CD8-positive, alpha-beta memory T cell (primary cell): ENCODE measurements at regions not wholly inside any gene's neighbourhood (a gene's known extent, or its start where the extent isn't known, plus 50 kb on each side); places are given as distances from the start of the nearest gene placed in this dataset.

Experiments used
- CTCF ChIA-PET: fragments of 350-600 bp; sonication (Branson Sonifier 250); formaldehyde crosslinking; loops from one replicate; lab custom pipeline; 2021; ENCODE audit warnings: antibody characterized with exemption; lab: Charles Lee
- POLR2A ChIA-PET: fragments of 350-600 bp; sonication (Branson Sonifier 250); formaldehyde crosslinking; loops from one replicate; lab custom pipeline; 2021; ENCODE audit warnings: antibody characterized with exemption; lab: Charles Lee
- DNase-seq, 5 donors: peaks; one replicate each; pipeline versions ENCODE4 v3.0.0 to v3.0.0-alpha.2; 2020 to 2022; ENCODE audit warnings: mixed read lengths in 1 of 5
- H3K27ac ChIP-seq: one replicate; pipeline ENCODE4 v1.7.0; 2013; ENCODE audit warnings: low read depth, mild to moderate bottlenecking, low read length, moderate library complexity
- H3K27me3 ChIP-seq: 2 replicates; pipeline ENCODE4 v1.7.0; 2013; ENCODE audit warnings: low read length, mild to moderate bottlenecking; ENCODE audit not compliant: insufficient read depth, poor library complexity, severe bottlenecking
- H3K36me3 ChIP-seq: 2 replicates; pipeline ENCODE4 v1.7.0; 2013; ENCODE audit warnings: mild to moderate bottlenecking, low read length, moderate library complexity; ENCODE audit not compliant: insufficient read depth
- H3K4me1 ChIP-seq: 2 replicates; pipeline ENCODE4 v1.7.0; 2013; ENCODE audit warnings: mild to moderate bottlenecking, low read length, moderate library complexity; ENCODE audit not compliant: insufficient read depth
- H3K4me3 ChIP-seq: 2 replicates; pipeline ENCODE4 v1.7.0; 2013; ENCODE audit warnings: mild to moderate bottlenecking, low read length
- H3K9me3 ChIP-seq: 2 replicates; pipeline ENCODE4 v1.7.0; 2013; ENCODE audit warnings: mild to moderate bottlenecking, low read length
- H3K27ac Mint-ChIP-seq, 8 donors: one replicate each; pipeline ENCODE4 v1.8.0; 2020 to 2021; ENCODE audit warnings: mixed read lengths in 8 of 8, mild to moderate bottlenecking in 6 of 8, inconsistent platforms in 3 of 8, moderate library complexity in 3 of 8
- H3K27me3 Mint-ChIP-seq, 2 donors: one replicate each; pipeline ENCODE4 v1.8.0; 2020 to 2021; ENCODE audit warnings: mixed read lengths in 2 of 2, mild to moderate bottlenecking in 1 of 2, moderate library complexity in 1 of 2
- H3K36me3 Mint-ChIP-seq, 3 donors: one replicate each; pipeline ENCODE4 v1.8.0; 2020 to 2021; ENCODE audit warnings: mixed read lengths in 3 of 3, inconsistent platforms in 1 of 3, mild to moderate bottlenecking in 1 of 3
- H3K4me1 Mint-ChIP-seq, 3 donors: one replicate each; pipeline ENCODE4 v1.8.0; 2020 to 2021; ENCODE audit warnings: mixed read lengths in 3 of 3, inconsistent platforms in 1 of 3, mild to moderate bottlenecking in 1 of 3
- H3K4me3 Mint-ChIP-seq, 7 donors: one replicate each; pipeline ENCODE4 v1.8.0; 2020 to 2021; ENCODE audit warnings: mixed read lengths in 7 of 7, mild to moderate bottlenecking in 6 of 7, moderate library complexity in 4 of 7, inconsistent platforms in 2 of 7
- H3K9me3 Mint-ChIP-seq, 5 donors: one replicate each; pipeline ENCODE4 v1.8.0; 2020 to 2022; ENCODE audit warnings: mixed read lengths in 5 of 5, mild to moderate bottlenecking in 3 of 5, moderate library complexity in 2 of 5, inconsistent platforms in 1 of 5

DNA sequence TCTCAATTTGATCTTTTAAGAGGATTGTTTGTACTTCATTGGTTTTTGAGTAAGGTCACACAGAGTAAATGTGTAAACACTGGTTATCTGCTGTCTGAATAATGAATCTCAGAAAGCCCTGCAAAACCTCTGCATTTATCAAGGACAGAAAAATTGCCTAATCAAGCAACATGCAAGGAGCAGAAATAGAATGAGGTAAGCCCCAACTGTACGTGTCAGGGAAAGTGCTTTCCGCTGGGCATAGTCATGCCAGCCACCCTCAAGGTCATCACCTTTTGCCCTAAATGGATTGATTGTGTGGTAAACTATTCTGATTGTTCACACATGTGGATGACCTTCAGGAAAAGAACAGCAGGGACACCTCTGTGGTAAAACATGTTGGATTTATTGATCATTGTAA is 376.9 kb upstream of the KCNN2 start:
- Histone ChIP-seq H3K27me3 (no peaks in the 10 kb centered on the region), H3K4me3 (no peak overlapping the region), H3K36me3 (no peaks in the 10 kb centered on the region), H3K9me3 (no peaks in the 10 kb centered on the region), H3K4me1 (no peaks in the 10 kb centered on the region), H3K27ac (no peak overlapping the region)
- H3K27me3 Mint-ChIP-seq, result no peaks in the 10 kb centered on the region
- peaks cover 3 to 16% (median 6%) of the 10 kb centered on the region in 5 donors for H3K9me3 Mint-ChIP-seq
- ChIA-PET CTCF (no interaction called here), POLR2A (no interaction called here)
- no peaks in the 10 kb centered on the region for H3K36me3 Mint-ChIP-seq
- no peak overlapping the region for H3K27ac Mint-ChIP-seq
- no peak for DNase-seq
- no peak overlapping the region for H3K4me3 Mint-ChIP-seq
- H3K4me1 Mint-ChIP-seq, result no peaks in the 10 kb centered on the region

DNA sequence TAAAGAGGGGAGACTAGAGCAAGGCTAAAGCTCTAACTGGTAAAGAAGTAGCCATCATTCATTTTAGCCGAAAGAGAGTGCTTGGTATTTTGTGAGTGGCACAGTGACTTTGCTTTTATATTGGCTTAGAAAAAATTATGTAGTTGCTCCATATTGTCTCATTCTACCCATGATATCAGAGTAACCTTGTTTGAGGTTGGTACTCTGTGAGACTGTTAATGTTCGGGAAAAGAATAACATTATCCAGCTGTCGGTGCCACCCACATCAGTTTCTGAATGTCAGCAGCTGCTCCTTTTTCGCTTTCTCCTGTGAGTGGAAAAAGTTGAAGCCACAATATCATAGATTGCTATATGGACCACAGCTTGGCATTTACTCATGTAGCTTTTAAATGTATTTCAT is 376.4 kb upstream of the KCNN2 start:
- Mint-ChIP-seq H3K4me3 (no peak overlapping the region), H3K27me3 (no peaks in the 10 kb centered on the region)
- CTCF ChIA-PET, result no interaction called here

DNA sequence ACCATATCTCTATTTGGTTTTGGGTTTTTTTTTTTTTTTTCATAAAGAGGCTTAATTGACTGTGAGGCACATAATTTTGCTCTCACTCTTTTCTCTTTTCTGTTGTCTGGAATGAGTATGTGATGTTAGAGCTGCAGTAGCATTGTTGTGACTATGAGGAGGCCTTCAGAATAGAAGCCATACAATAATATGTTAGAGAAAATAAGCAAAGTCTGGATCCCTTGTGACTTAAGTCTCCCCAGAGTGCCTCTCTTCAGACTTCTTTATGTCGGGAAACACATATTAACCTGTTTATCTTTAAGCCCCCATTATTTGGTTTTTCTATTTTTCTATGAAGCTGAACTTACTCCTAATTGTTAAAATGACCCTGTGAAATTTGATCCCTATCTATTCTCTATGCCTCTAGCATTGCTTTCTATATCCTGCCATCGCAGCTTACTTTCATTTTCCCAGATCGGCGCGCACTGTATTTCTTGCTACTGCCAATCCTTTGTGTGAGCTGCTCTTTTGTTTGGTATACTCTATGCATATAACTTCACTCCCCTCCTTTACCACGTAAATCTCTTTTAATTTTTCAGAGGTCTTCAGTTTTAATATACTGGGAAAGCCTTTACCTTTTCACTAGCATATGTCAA is 372.5 kb upstream of the KCNN2 start:
- Histone ChIP-seq H3K27ac (no peak overlapping the region), H3K9me3 (no peaks in the 10 kb centered on the region), H3K36me3 (no peaks in the 10 kb centered on the region), H3K27me3 (no peaks in the 10 kb centered on the region), H3K4me3 (no peak overlapping the region), H3K4me1 (no peaks in the 10 kb centered on the region)
- Mint-ChIP-seq H3K4me3 (no peak overlapping the region), H3K9me3 (peaks cover 0 to 12% (median 4%) of the 10 kb centered on the region in 5 donors), H3K36me3 (no peaks in the 10 kb centered on the region), H3K27ac (no peak overlapping the region), H3K4me1 (no peaks in the 10 kb centered on the region), H3K27me3 (no peaks in the 10 kb centered on the region)
- ChIA-PET POLR2A (no interaction called here), CTCF (no interaction called here)
- DNase-seq, result no peak

More for the DNA sequence above, 376.4 kb upstream of the KCNN2 start:
- Mint-ChIP-seq H3K4me1 (no peaks in the 10 kb centered on the region), H3K27ac (no peak overlapping the region), H3K9me3 (peaks cover 3 to 16% (median 6%) of the 10 kb centered on the region in 5 donors), H3K36me3 (no peaks in the 10 kb centered on the region)
- DNase-seq, result no peak
- Histone ChIP-seq H3K9me3 (no peaks in the 10 kb centered on the region), H3K27ac (no peak overlapping the region), H3K4me3 (no peak overlapping the region), H3K36me3 (no peaks in the 10 kb centered on the region), H3K4me1 (no peaks in the 10 kb centered on the region), H3K27me3 (no peaks in the 10 kb centered on the region)
- POLR2A ChIA-PET, result no interaction called here

DNA sequence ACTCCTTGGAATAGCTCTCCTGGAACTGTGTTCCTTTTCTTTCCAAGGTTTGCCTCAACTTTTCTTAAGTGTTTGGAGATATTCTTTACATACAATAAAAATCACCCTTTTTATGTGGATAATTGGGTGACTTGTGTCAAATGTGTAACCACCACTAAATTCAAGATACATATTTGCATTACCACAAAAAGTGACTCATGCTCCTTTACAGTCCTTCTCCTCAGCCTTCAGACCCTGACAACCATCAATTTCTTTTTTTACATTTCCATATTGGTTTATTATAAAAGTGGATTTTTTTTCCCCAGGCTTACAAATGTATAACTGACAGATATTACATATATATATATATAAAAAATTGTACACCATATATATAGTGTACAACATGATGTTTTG is 372.0 kb upstream of the KCNN2 start:
- Histone ChIP-seq H3K4me3 (no peak overlapping the region), H3K36me3 (no peaks in the 10 kb centered on the region), H3K9me3 (no peaks in the 10 kb centered on the region), H3K27ac (no peak overlapping the region), H3K4me1 (no peaks in the 10 kb centered on the region), H3K27me3 (no peaks in the 10 kb centered on the region)
- Mint-ChIP-seq H3K4me1 (no peaks in the 10 kb centered on the region), H3K36me3 (no peaks in the 10 kb centered on the region), H3K27me3 (no peaks in the 10 kb centered on the region), H3K27ac (no peak overlapping the region), H3K4me3 (no peak overlapping the region), H3K9me3 (peaks cover 0 to 12% (median 4%) of the 10 kb centered on the region in 5 donors)
- POLR2A ChIA-PET, result no interaction called here
- no peak for DNase-seq
- CTCF ChIA-PET, result no interaction called here

DNA sequence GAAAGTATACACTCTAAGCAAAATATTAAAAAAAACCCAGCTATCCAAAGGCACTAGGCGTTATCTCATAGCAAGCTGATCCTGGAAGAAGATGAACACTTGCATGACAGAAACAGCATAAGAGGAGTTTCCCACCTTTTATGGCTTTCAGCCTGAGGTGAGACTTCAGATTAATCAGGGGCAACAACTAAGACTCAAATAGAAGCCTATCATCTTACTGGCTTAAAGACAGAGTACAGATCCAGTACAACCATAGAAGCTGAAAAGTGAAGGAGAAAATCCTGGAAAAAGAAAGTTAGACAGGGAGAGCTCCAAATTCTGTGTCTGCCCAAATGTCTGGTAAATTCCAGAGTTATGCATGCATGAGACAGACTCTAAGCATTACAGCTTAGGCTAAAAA is 360.8 kb upstream of the KCNN2 start:
- Mint-ChIP-seq H3K4me1 (no peaks in the 10 kb centered on the region), H3K27ac (no peak overlapping the region), H3K9me3 (peaks cover 0 to 11% (median 0%) of the 10 kb centered on the region in 5 donors), H3K4me3 (no peak overlapping the region), H3K27me3 (peaks cover 0 to 1% of the 10 kb centered on the region in 2 donors), H3K36me3 (no peaks in the 10 kb centered on the region)
- H3K4me1 ChIP-seq, result no peaks in the 10 kb centered on the region
- POLR2A ChIA-PET, result no interaction called here
- no peaks in the 10 kb centered on the region for H3K27me3 ChIP-seq
- H3K9me3 ChIP-seq, result no peaks in the 10 kb centered on the region
- no peak overlapping the region for H3K27ac ChIP-seq
- CTCF ChIA-PET, result no interaction called here
- H3K36me3 ChIP-seq, result no peaks in the 10 kb centered on the region
- DNase-seq, result no peak
- H3K4me3 ChIP-seq, result no peak overlapping the region

DNA sequence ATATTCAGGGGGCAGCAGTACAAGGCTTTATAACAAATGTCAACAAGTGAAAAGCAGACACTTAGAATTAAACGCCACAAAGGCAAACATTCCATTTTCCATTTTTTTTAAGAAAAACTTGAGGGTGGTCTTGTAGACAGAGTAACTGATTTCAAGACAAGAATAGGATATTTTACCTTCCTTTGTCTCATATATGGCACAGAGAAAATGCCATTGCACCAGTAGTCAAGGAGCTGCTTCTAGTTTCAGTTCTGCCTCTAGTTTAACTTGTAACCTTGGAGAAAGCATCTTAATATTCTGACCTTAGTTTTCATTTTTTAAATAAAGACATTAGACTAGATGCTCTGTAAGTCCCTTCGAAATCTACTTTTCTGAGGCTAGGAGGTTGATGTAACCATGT is 355.3 kb upstream of the KCNN2 start:
- H3K27ac ChIP-seq, result no peak overlapping the region
- Mint-ChIP-seq H3K27ac (no peak overlapping the region), H3K9me3 (peaks cover 0 to 15% (median 2%) of the 10 kb centered on the region in 5 donors), H3K4me1 (no peaks in the 10 kb centered on the region), H3K27me3 (no peaks in the 10 kb centered on the region), H3K4me3 (no peak overlapping the region), H3K36me3 (no peaks in the 10 kb centered on the region)
- no peaks in the 10 kb centered on the region for H3K4me1 ChIP-seq
- H3K4me3 ChIP-seq, result no peak overlapping the region
- no peaks in the 10 kb centered on the region for H3K9me3 ChIP-seq
- no peaks in the 10 kb centered on the region for H3K27me3 ChIP-seq
- ChIA-PET POLR2A (no interaction called here), CTCF (no interaction called here)
- no peaks in the 10 kb centered on the region for H3K36me3 ChIP-seq
- no peak for DNase-seq

DNA sequence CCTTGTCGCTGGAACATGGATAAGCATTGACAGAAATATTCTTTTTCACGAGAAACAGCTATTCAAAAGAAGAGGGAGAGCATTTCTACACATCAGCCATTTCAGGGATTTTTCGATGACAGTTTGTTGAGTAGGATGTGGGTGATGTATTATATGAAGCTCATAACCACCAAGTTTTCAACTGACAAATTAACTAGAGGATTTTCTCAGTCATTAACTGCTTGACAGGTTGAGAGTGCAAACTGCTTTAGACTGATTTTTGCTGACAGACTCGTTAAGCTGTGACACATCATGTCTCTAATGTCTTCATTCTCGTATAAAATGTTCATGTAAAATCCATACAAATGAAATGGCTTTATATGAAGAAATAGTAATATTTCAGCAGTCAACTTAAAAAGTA is 354.2 kb upstream of the KCNN2 start:
- Histone ChIP-seq H3K27ac (no peak overlapping the region), H3K9me3 (no peaks in the 10 kb centered on the region), H3K4me3 (no peak overlapping the region), H3K36me3 (no peaks in the 10 kb centered on the region), H3K27me3 (no peaks in the 10 kb centered on the region), H3K4me1 (no peaks in the 10 kb centered on the region)
- Mint-ChIP-seq H3K4me1 (no peaks in the 10 kb centered on the region), H3K4me3 (no peak overlapping the region), H3K36me3 (no peaks in the 10 kb centered on the region), H3K9me3 (peaks cover 0 to 15% (median 2%) of the 10 kb centered on the region in 5 donors), H3K27ac (no peak overlapping the region), H3K27me3 (no peaks in the 10 kb centered on the region)
- POLR2A ChIA-PET, result no interaction called here
- DNase-seq, result no peak
- CTCF ChIA-PET, result no interaction called here

DNA sequence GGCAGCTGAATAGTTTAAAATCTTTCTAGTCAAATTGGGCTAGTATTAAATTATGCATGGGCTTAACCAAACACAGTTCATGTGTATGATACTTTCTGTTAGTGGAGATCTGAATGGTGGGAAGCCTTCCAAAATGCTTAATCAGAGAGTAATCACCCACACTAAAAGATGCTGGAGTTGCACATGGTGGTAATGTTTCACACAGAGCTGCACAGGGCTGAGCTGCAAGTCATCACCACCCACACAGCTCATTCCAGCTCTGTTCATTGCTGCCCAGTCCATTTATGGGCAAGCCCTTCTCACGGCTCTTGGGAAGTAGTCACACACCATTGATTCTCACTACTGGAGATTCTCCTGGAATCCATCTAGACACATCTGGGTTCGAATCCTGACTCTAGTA is 351.5 kb upstream of the KCNN2 start:
- no peak for DNase-seq
- no peaks in the 10 kb centered on the region for H3K27me3 ChIP-seq
- no peaks in the 10 kb centered on the region for H3K27me3 Mint-ChIP-seq
- H3K4me1 ChIP-seq, result no peaks in the 10 kb centered on the region
- H3K4me1 Mint-ChIP-seq, result no peaks in the 10 kb centered on the region
- no peak overlapping the region for H3K4me3 Mint-ChIP-seq
- no peaks in the 10 kb centered on the region for H3K36me3 ChIP-seq
- POLR2A ChIA-PET, result no interaction called here
- no peak overlapping the region for H3K27ac ChIP-seq
- no peak overlapping the region for H3K4me3 ChIP-seq
- CTCF ChIA-PET, result no interaction called here
- no peaks in the 10 kb centered on the region for H3K9me3 ChIP-seq
- H3K27ac Mint-ChIP-seq, result no peak overlapping the region
- no peaks in the 10 kb centered on the region for H3K36me3 Mint-ChIP-seq
- peaks cover 0 to 8% (median 2%) of the 10 kb centered on the region in 5 donors for H3K9me3 Mint-ChIP-seq
